ENCODE measurements at regions not wholly inside any gene's neighbourhood (a gene's known extent, or its start where the extent isn't known, plus 50 kb on each side); places are given as distances from the start of the nearest gene placed in this dataset.
"Not testable (repeated sequence)": the region's sequence is repeated elsewhere in the genome, so short reads cannot be mapped to it uniquely, and the experiment has no call there.

GRCh38 chr10:52945521-52945920 is 172.9 kb upstream of the MBL2 start:
- DNase-seq = not testable (repeated sequence)

DNA sequence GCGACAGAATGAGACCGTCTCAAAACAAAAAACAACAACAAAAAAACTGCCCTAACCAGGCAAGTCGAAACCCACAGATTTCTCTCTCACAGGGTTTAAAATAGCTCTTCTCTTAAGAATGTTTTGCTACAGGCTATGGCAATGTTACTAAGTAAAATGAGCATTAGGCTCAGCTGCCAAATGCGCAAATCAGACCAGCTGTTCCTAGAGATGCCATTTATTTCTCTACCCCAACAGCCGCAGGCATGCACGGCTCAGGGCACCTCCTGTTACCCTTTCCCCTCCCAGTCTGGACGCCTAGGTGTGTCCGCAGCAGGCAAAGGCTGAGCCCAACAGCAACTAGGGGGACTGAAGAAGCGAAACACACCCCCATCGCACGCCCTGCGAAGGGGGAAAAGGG is 168.3 kb upstream of the MBL2 start:
- DNase-seq = no peak

DNA sequence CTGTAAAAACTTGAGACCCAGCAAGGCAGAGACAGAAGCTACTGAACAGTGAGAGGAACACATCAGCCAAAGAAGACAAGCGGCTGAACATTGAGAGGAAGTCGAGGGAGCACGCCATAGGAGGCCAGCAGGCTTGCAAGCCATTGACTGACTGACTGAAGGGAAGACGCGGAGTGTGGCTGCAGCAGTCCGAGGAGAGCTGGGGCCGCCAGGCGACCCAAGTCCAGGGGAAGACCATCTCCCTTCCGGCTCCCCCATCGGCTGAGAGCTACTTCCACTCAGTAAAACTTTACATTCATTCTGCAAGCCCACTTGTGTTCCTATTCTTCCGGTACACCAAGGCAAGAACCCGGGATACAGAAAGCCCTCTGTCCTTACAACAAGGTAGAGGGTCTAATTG is 167.3 kb upstream of the MBL2 start:
- DNase-seq = no peak

- DNase-seq = no peak
Measured at GRCh38 chr10:52933748-52934147, 161.2 kb upstream of the MBL2 start.

DNA sequence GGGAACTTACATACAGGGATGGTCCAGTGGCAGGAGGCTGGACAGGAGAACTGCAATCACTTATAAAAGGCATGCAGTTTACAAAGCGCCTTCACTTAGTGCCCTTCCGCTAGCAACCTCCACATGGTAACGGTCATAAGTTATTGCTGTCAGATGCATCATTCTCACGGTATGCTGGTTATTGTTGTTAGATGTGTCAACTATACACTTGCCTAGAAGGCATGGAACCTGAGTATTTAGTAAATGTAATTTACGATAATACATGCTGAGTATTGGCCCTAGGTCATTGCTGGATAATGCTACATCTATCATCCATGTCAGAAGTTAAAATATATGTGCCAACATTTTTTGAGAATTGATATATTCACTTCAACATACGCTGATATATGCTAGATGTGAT is 155.1 kb upstream of the MBL2 start:
- no peak for DNase-seq

DNA sequence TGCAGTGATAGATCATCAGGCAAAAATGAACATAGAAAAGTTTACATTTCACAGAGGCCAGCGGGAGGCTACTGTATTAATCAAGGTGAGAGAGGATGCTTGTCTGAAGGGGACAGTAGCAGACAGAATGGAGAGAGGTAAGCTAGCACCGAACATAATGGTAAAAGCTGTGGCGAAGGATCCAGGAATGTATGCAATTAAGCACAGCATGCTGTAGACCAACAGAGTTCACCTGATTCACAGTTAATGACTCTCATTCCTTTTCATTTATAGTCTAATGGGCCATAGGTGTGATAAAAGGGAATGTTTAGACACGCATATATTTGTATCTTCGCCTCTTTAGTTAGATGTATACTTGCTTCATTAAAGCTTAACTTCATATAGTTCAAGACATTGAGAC is 150.9 kb upstream of the MBL2 start:
- DNase-seq = no peak

DNA sequence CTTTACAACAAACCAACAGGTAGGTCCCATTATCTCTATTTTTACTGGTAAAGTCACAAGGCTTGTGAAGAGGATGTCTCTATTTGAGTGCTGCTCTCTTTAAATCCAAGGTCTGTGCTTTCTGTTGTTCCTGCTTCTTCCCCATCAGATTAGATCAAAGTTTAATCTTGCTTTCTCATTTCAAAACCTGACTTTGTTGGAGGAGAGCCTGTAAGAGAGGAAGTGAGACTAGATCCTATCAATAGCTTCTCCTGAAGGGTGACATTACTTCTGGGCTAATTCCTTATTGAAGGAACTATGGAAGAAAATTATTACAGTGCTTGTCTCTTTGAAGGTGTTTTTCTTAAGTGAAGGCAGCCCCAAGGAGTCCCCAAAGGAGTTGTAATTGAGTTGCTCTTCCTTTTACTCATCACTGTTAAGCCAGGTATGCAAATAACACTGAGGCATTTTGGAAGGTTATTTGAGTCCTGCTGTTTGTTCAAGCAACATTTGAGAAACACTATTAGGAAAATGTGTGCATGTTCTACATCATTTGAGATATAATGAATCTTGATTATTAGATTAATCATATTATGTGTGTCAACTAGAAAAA is 146.2 kb upstream of the MBL2 start:
- DNase-seq = no peak

DNA sequence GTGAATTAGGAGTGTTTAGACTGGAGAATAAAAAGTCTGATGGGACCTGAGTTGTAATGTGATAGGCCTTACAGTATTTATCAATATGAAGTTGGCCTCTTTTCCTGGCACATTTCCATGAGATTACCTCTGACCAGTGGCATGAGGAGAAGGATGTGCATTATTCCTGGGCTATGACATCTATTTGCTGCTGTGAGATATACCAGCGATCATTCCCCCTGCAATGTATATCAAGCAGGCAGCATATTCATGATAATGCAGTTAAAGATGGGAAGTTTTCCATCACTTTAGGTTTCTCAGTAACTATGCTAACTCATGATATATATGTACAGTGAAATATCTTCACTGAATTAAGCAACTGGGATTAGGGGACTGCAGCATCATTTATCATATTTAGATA is 142.8 kb upstream of the MBL2 start:
- DNase-seq = no peak

DNA sequence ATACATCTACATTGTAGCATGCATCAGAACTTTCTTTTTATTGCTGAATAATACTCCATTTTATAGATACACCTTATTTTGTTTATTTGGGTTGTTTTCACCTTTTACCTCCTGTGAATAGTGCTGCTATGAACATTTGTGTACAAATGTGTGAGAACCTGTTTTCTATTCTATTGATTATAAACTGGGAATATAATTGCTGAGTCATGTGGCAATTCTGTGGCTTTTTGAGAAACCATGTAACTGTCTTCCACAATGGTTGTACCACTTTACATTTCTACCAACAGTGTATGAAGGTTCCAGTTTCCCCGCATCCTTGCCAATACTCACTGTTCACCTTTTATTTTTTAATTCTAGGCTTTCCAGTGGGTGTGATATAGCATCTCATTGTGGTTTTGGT is 138.6 kb upstream of the MBL2 start:
- DNase-seq = no peak

DNA sequence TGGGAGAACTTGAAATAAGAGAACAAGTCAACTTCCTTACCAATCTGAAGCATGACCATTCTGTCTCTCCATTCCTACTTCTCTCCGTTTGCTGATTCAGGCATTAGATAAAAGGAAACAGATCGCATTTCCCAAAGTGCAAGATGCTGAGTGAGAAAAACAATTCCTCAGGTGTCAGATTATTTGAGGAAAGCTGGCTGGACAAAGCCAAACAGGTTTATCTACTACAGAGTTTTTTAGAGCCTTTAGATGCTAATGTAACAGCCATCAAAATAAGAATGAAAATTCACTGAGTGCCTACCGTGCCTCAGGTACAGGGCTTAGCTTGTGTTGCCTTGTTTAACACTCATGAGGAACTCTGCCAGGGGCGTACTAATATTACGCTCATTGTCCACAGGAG is 135.9 kb upstream of the MBL2 start:
- no peak for DNase-seq

DNA sequence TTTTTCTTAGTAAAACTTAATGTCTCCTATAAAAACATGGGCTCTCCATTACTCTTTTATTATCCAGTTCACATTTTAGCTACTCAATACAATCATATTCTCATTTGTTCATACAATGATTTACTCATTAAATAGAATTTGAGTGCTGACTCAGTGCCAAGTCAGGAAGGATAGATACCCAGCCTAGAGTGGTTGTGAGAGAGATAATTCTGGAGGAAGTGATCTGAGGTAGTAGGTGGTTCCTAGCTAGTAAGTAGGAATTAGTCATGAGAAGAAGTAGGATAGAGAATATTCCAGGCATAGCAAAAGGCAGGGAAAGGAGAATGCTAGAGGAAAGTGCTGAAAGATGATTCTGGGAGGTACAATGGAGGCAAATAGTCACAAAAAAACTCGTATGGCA is 133.5 kb upstream of the MBL2 start:
- no peak for DNase-seq

- no peak for DNase-seq
Measured at GRCh38 chr10:52903397-52903938, 130.9 kb upstream of the MBL2 start.

DNA sequence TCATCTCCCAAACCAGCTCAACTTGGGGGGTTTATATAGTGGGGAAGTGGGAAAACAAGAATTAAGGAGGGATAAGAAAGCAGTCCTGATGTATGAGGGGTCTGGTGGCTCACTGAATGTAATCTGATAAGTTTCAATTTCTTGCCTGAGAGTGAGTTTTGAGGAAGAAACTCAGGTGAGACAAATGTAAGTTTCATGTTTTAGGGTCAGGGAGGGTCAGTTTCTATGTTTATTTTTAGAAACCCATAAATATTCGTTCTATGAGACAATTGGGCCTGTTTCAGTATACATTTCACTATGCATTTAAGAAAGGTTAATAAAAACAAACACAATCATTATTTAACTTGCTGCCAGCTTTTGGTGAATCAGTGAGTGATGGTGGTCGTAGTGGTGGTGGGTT is 128.0 kb upstream of the MBL2 start:
- DNase-seq = no peak

GRCh38 chr10:52897162-52897561 is 124.6 kb upstream of the MBL2 start:
- no peak for DNase-seq

- no peak for DNase-seq
Measured at GRCh38 chr10:52895059-52895458, 122.5 kb upstream of the MBL2 start.

GRCh38 chr10:52890281-52890680 is 117.7 kb upstream of the MBL2 start:
- DNase-seq = no peak

GRCh38 chr10:52889611-52890010 is 117.0 kb upstream of the MBL2 start:
- DNase-seq = no peak

DNA sequence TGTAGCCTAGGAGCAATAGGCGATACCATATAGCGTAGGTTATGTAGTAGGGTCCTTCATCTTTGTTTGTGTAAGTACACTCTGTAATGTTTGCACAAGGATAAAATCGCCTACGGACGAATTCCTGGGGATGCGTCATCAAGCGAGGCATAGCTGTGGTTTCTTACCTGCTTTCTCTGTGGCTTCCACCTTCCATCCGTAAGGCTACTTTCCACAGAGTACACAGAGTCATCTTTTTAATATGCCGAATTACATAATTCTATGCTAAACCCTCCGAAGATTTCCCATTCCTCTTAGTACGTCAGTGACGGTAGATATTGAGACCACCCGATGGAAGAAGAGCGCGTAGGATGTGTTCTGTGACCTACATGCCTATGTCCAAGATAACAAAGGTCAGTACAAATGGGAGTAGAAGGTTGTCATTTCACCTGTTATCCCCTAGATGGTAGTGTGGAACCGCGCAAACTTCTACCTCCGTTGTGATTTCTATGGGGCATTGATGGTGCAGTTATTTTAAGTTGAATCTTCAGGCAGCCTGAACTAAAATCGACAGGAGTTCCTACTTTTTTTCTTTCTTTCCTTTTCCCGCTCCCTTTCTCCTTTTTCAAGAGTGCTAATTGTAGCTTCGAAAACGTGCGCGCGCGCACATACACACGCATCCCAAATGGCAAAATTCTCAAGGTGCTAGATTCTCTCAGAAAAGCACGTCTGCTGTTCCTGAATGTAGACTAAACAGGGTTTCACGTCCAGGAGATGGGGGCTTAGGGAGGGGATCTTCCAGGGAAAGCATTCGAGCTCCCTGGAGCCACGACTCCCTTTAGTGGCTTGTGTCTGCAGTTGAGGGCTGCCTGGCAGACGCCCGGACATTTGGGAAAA is 111.7 kb upstream of the MBL2 start:
- no peak for DNase-seq

GRCh38 chr10:52879091-52879807 is 106.7 kb upstream of the MBL2 start:
- no peak for DNase-seq

DNA sequence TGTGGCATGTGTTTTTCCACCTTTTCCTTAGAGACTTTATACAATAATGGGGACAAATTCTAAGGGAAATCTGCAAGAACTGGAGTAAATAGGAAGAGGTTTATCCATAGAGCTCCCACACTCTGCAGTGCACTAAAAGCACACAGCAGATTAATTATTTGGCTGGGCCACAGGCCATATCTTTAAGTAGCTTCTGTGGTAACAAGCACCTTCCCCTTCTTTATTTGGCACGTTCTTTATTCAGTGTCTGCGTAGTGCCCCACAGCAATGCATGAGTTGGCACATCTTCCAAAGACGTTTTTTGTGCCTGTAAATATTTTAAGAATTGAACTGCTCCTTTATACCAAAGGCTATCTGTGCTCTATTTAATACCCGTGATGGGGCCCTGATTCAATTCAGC is 104.9 kb upstream of the MBL2 start:
- DNase-seq = no peak

DNA sequence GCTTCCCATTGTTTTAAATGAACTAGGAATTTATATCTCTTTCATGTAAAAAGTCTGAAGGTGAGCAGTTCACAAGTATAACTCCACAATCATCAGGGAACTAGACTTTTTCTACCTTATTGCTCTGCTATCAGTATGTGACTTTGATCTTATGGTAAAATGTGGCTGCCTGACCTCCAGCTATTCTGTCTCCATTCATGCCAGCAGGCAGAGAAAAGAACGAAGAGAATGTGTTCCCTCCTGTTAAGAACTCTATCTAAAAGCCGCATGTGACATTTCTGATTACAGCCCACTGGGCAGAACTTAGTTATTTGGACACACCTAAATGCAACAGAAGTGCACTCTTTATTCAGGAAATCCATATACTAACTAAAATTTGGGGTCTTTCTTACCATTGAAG is 102.8 kb upstream of the MBL2 start:
- no peak for DNase-seq

- DNase-seq = no peak
Measured at GRCh38 chr10:52874581-52874980, 102.0 kb upstream of the MBL2 start.

GRCh38 chr10:52871191-52871843 is 98.7 kb upstream of the MBL2 start:
- no peak for DNase-seq

Data from CD4-positive, alpha-beta T cell treated with Interleukin-17A for 1 hour (primary cell).